Panc1 (cell line): ENCODE measurements at regions not wholly inside any gene's neighbourhood (a gene's known extent, or its start where the extent isn't known, plus 50 kb on each side); places are given as distances from the start of the nearest gene placed in this dataset.

ENCODE experiments used
- ATAC-seq: fragments of 200-7000 bp; cut with Tn5 transposase; 2 replicates; pipeline ENCODE4 v1.9.1; 2020; ENCODE audit warnings: mild to moderate bottlenecking, moderate library complexity
- BruUV-seq: library from RNA; stranded (reverse); fragments of 400-500 nt; replicated peaks from 2 replicates; lab custom pipeline; 2021; lab: Mats Ljungman, UMichigan
- CTCF ChIA-PET: fragments of 300-600 bp; sonication (Branson Sonifier 250); formaldehyde crosslinking; loops from one replicate; lab custom pipeline; 2022; ENCODE audit warnings: antibody characterized with exemption; lab: Charles Lee
- POLR2A ChIA-PET: fragments of 300-600 bp; sonication (Branson Sonifier 250); formaldehyde crosslinking; loops from one replicate; lab custom pipeline; 2022; ENCODE audit warnings: antibody characterized with exemption; lab: Charles Lee
- DNase-seq: peaks from one replicate; pipeline ENCODE4 v3.0.0-alpha.2; 2010; ENCODE audit warnings: low read depth, low spot score
- H3K27ac ChIP-seq: 2 replicates; pipeline ENCODE4 v1.5.1; 2011; ENCODE audit warnings: mild to moderate bottlenecking, low read length, inconsistent platforms
- H3K27me3 ChIP-seq: fragments of 200-500 bp; sonication (Bioruptor generic); 2 replicates; pipeline ENCODE4 v1.6.0; 2014; ENCODE audit warnings: low read length, inconsistent platforms; ENCODE audit not compliant: control insufficient read depth, insufficient read depth
- H3K36me3 ChIP-seq: fragments of 200-500 bp; sonication (Bioruptor generic); 2 replicates; pipeline ENCODE4 v1.5.1; 2014; ENCODE audit warnings: inconsistent platforms, mild to moderate bottlenecking, low read length, moderate library complexity; ENCODE audit not compliant: control insufficient read depth, insufficient read depth
- H3K4me1 ChIP-seq: 2 replicates; pipeline ENCODE4 v1.5.1; 2011; ENCODE audit warnings: inconsistent platforms, mild to moderate bottlenecking, low read length, moderate library complexity; ENCODE audit not compliant: control insufficient read depth, insufficient read depth
- H3K4me3 ChIP-seq, 2 experiments: 2 replicates each; pipeline ENCODE4 v1.5.1; 2011 to 2012; ENCODE audit warnings: low read depth in 2 of 2, low read length in 2 of 2, mild to moderate bottlenecking in 2 of 2, inconsistent platforms in 1 of 2, moderate library complexity in 1 of 2
- H3K9me3 ChIP-seq: fragments of 200-500 bp; sonication (Bioruptor generic); 2 replicates; pipeline ENCODE4 v1.5.1; 2014; ENCODE audit warnings: low read depth, mild to moderate bottlenecking, inconsistent platforms, low read length, moderate library complexity; ENCODE audit not compliant: control insufficient read depth, insufficient read depth
- POLR2AphosphoS5 ChIP-seq: IDR thresholded peaks from 2 replicates; pipeline ENCODE4 v1.6.1; 2012; ENCODE audit warnings: mild to moderate bottlenecking, low read depth, low read length, moderate library complexity
- REST ChIP-seq, 2 experiments: IDR thresholded peaks; 2 replicates each; pipeline ENCODE4 v1.6.1; 2011 to 2012; ENCODE audit warnings: low read depth in 2 of 2, control low read depth in 1 of 2, low read length in 1 of 2, mild to moderate bottlenecking in 1 of 2, moderate library complexity in 1 of 2; ENCODE audit not compliant: insufficient read depth in 1 of 2
- SIN3A ChIP-seq: IDR thresholded peaks from 2 replicates; pipeline ENCODE4 v1.6.1; 2012; ENCODE audit warnings: low read depth, mild to moderate bottlenecking, low read length, moderate library complexity, borderline replicate concordance; ENCODE audit not compliant: insufficient read depth
- TCF7L2 ChIP-seq: IDR thresholded peaks from 2 replicates; pipeline ENCODE4 v1.6.1; 2011; ENCODE audit warnings: mild to moderate bottlenecking, low read depth, low read length, inconsistent platforms
- in situ Hi-C: cut with HindIII; loops from 2 replicates; pipeline ENCODE4 v1.10.0; 2016; ENCODE audit warnings: low sequenced_read_pairs, low pct_unique_long_range_greater_than_20kb
- intact Hi-C: fragments of 100-400 bp; cut with micrococcal nuclease; formaldehyde crosslinking; loops from one replicate; pipeline ENCODE4 v1.10.0; 2022; ENCODE audit not compliant: unreplicated experiment
- TF ChIP-seq, protein P1 (sequence below): fragments of 450-650 bp; IDR thresholded peaks from 2 replicates; pipeline ENCODE4 v1.5.1; 2017; ENCODE audit warnings: mild to moderate bottlenecking

GRCh38 chr6:71490876-71491275, 202.3 kb downstream of the OGFRL1 start:
- Histone ChIP-seq H3K4me3 (no peak overlapping the region), H3K36me3 (no peaks in the 10 kb centered on the region), H3K4me1 (peaks cover under 1% of the 10 kb centered on the region; the same call in 1 of the 2 replicates), H3K9me3 (no peaks in the 10 kb centered on the region), H3K27ac (no peak overlapping the region), H3K27me3 (no peaks in the 10 kb centered on the region)
- POLR2A ChIA-PET, result no interaction called here
- TF ChIP-seq POLR2AphosphoS5 (no peak), TCF7L2 (no peak), SIN3A (no peak), REST (IDR thresholded peaks at IDR 0.05; ENCODE audit: insufficient read depth in 1 of 2, low read depth in 2 of 2, low read length in 1 of 2) (no peak)
- TF ChIP-seq, protein P1, sequence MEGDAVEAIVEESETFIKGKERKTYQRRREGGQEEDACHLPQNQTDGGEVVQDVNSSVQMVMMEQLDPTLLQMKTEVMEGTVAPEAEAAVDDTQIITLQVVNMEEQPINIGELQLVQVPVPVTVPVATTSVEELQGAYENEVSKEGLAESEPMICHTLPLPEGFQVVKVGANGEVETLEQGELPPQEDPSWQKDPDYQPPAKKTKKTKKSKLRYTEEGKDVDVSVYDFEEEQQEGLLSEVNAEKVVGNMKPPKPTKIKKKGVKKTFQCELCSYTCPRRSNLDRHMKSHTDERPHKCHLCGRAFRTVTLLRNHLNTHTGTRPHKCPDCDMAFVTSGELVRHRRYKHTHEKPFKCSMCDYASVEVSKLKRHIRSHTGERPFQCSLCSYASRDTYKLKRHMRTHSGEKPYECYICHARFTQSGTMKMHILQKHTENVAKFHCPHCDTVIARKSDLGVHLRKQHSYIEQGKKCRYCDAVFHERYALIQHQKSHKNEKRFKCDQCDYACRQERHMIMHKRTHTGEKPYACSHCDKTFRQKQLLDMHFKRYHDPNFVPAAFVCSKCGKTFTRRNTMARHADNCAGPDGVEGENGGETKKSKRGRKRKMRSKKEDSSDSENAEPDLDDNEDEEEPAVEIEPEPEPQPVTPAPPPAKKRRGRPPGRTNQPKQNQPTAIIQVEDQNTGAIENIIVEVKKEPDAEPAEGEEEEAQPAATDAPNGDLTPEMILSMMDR, result no peak
- ATAC-seq (no peak), DNase-seq (no peak)
- intact Hi-C loops, result no loop called here
- no TSS peak for BruUV-seq
- in situ Hi-C loops, result no loop called here
- CTCF ChIA-PET, result no interaction called here

- TF ChIP-seq, protein P1, result no peak
- no peak for TF ChIP-seq TCF7L2
- TF ChIP-seq REST (IDR thresholded peaks at IDR 0.05; ENCODE audit: insufficient read depth in 1 of 2, low read depth in 2 of 2, low read length in 1 of 2), result no peak
- no peak for TF ChIP-seq POLR2AphosphoS5
- no peak for TF ChIP-seq SIN3A
- ATAC-seq, result no peak
- no TSS peak for BruUV-seq
- intact Hi-C loops, result no loop called here
- no peak for DNase-seq
- Histone ChIP-seq H3K9me3 (no peaks in the 10 kb centered on the region), H3K4me1 (peaks cover 9% of the 10 kb centered on the region), H3K27ac (no peak overlapping the region), H3K27me3 (no peaks in the 10 kb centered on the region), H3K36me3 (no peaks in the 10 kb centered on the region), H3K4me3 (no peak overlapping the region)
- ChIA-PET POLR2A (no interaction called here), CTCF (interaction anchor here (1.0 kb wide), 1 partner anchor 20 kb away, joined by 3 read pairs; no protein-coding TSS in a partner anchor)
- in situ Hi-C loops, result no loop called here
Observed at GRCh38 chr6:71491844-71492243, 203.2 kb downstream of the OGFRL1 start.
